Right lobe of liver (tissue), 6 donors: ENCODE measurements at regions not wholly inside any gene's neighbourhood (a gene's known extent, or its start where the extent isn't known, plus 50 kb on each side); places are given as distances from the start of the nearest gene placed in this dataset.

Source experiments
- ATAC-seq, 4 donors: fragments of 200-7000 bp; cut with Tn5 transposase; one replicate each; pipeline ENCODE4 v1.9.1; 2020; ENCODE audit warnings: mild to moderate bottlenecking in 4 of 4, moderate library complexity in 4 of 4
- DNase-seq, 3 donors: peaks; one replicate each; pipeline ENCODE4 v3.0.0-alpha.2; 2020
- H3K27ac ChIP-seq, 3 donors: fragments of 200-600 bp; one replicate each; pipeline ENCODE4 v1.8.0; 2022
- H3K27me3 ChIP-seq, 2 donors: fragments of 200-600 bp; one replicate each; pipeline ENCODE4 v1.8.0; 2022
- H3K36me3 ChIP-seq, 4 donors: fragments of 200-600 bp; sonication (generic) in 1 of 4; one replicate each; pipeline versions ENCODE4 v1.5.1 to v1.8.0; 2017 to 2022; ENCODE audit warnings: control low read depth in 1 of 4
- H3K4me1 ChIP-seq, 4 donors: fragments of 200-600 bp; sonication (generic) in 1 of 4; one replicate each; pipeline versions ENCODE4 v1.5.1 to v1.8.0; 2017 to 2022; ENCODE audit warnings: control low read depth in 1 of 4
- H3K4me3 ChIP-seq, 3 donors: fragments of 200-600 bp; one replicate each; pipeline ENCODE4 v1.8.0; 2022
- H3K9me3 ChIP-seq, 4 donors: fragments of 200-600 bp; sonication (generic) in 1 of 4; one replicate each; pipeline versions ENCODE4 v1.5.1 to v1.8.0; 2017 to 2022; ENCODE audit warnings: control low read depth in 1 of 4
- CTCF ChIP-seq, 4 donors: fragments of 200-600 bp in 3 of 4; fragments of 450-650 bp in 1 of 4; IDR thresholded peaks; one replicate each; pipeline versions ENCODE4 v1.5.1 to v1.8.0; 2016 to 2022; ENCODE audit warnings: antibody characterized with exemption in 4 of 4, mild to moderate bottlenecking in 2 of 4
- POLR2A ChIP-seq: fragments of 450-650 bp; IDR thresholded peaks from one replicate; pipeline ENCODE4 v1.6.1; 2017; ENCODE audit warnings: antibody characterized with exemption, mild to moderate bottlenecking
- WGBS: methylation state at CpG from one replicate; pipeline ENCODE4 v1.1.6; 2018; ENCODE audit warnings: low coverage, low lambda C conversion rate; ENCODE audit not compliant: insufficient coverage; ENCODE audit errors: missing lambda C conversion rate; 5-methylcytosine and 5-hydroxymethylcytosine counted together
- intact Hi-C, 2 donors: fragments of 100-400 bp; cut with DNase I; formaldehyde crosslinking; loops; one replicate each; pipeline versions ENCODE4 v1.11.2 to v1.14.1; 2022
- donor health status: DM: no; HTN: yes; CAD: no.
- donor health status: DM: no; HTN: no; CAD: no.
- donor health status: DM: no; HTN: no; CAD: no.
- donor health status: DM: no; HTN: yes; CAD: no.
- donor health status: DM: no; HTN: yes; CAD: no.

DNA sequence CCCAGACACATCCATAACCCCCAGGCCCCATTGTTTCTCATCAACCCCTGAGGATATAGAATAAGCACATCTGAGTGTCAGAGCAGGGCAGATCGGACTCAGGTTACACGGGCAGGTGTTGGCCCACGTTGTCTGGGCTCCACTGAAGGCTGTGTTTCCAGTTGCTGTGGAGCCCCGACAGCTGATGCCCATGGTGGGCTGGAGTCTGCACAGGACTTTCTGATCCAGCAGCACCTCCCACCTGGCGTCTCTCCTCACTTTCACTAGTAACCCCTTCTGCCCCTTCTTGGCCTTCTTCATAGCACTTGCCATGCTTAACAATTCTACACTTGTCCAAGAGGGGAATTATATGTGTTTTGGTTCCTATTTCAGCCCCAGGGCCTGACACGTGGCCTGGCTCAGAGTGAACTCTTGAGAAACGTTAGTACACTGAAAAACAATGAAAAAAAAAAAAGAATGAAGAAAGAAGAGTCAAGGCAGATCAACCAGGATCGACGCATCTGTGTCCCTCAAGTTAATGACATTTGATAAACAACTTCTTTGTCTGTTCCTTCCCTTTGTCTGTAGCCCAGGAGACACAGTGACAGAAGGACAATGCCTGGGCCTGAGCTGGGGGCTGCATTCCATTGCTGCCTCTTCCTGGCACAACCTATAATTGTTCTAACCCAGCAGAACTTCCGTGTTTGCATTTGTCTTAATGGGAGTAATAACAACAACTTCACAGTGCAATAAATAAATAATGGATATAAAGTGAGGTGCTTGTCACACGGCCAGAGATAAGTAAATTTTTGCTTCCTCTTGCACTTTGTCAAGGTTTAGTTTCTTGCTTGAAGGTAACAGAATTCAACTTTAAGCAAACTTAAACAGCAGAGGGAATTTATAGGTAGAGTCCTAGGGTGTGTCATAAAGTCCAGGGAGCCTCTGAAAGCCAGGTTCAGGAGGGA, 224.2 kb upstream of the SSTR4 start:
- WGBS: 38% methylated on average over 7 of the region's 11 CpGs
- H3K27ac ChIP-seq: no peak overlapping the region
- intact Hi-C loops: no loop called here
- no peaks in the 10 kb centered on the region for H3K4me1 ChIP-seq
- no peaks in the 10 kb centered on the region for H3K36me3 ChIP-seq
- ATAC-seq (no peak), DNase-seq (no peak)
- TF ChIP-seq POLR2A: no peak
- no peaks in the 10 kb centered on the region for H3K27me3 ChIP-seq
- no peaks in the 10 kb centered on the region for H3K9me3 ChIP-seq
- no peak overlapping the region for H3K4me3 ChIP-seq

- TF ChIP-seq CTCF (IDR thresholded peaks at IDR 0.05) (no peak), POLR2A (no peak)
- H3K27me3 ChIP-seq: no peaks in the 10 kb centered on the region
- no peak overlapping the region for H3K4me3 ChIP-seq
- DNase-seq (no peak), ATAC-seq (no peak)
- intact Hi-C loops: no loop called here
- 39% methylated on average over 9 of the region's 9 CpGs for WGBS
- no peaks in the 10 kb centered on the region for H3K4me1 ChIP-seq
- H3K9me3 ChIP-seq: no peaks in the 10 kb centered on the region
- H3K36me3 ChIP-seq: no peaks in the 10 kb centered on the region
- no peak overlapping the region for H3K27ac ChIP-seq
Measured at GRCh38 chr20:22814471-22815205, 220.5 kb upstream of the SSTR4 start.

- intact Hi-C loops: no loop called here
- Histone ChIP-seq H3K27me3 (no peaks in the 10 kb centered on the region), H3K36me3 (no peaks in the 10 kb centered on the region), H3K9me3 (no peaks in the 10 kb centered on the region), H3K4me1 (no peaks in the 10 kb centered on the region), H3K27ac (no peak overlapping the region), H3K4me3 (no peak overlapping the region)
- 43% methylated on average over 5 of the region's 5 CpGs for WGBS
- ATAC-seq (no peak), DNase-seq (no peak)
- no peak for TF ChIP-seq POLR2A
- no peak for TF ChIP-seq CTCF (IDR thresholded peaks at IDR 0.05)
Measured at GRCh38 chr20:22815206-22815551, 219.9 kb upstream of the SSTR4 start.

- H3K4me1 ChIP-seq: no peaks in the 10 kb centered on the region
- 56% methylated on average over 9 of the region's 9 CpGs for WGBS
- intact Hi-C loops: no loop called here
- no peaks in the 10 kb centered on the region for H3K9me3 ChIP-seq
- TF ChIP-seq CTCF (IDR thresholded peaks at IDR 0.05) (peak in 1 of 4 donors; percentile 7), POLR2A (no peak)
- no peaks in the 10 kb centered on the region for H3K27me3 ChIP-seq
- DNase-seq (no peak), ATAC-seq (no peak)
- no peak overlapping the region for H3K27ac ChIP-seq
- H3K4me3 ChIP-seq: no peak overlapping the region
- no peaks in the 10 kb centered on the region for H3K36me3 ChIP-seq
Measured at GRCh38 chr20:22815603-22816315, 219.4 kb upstream of the SSTR4 start.
